Astrocyte (in vitro differentiated cells and primary cell): ENCODE measurements at regions not wholly inside any gene's neighbourhood (a gene's known extent, or its start where the extent isn't known, plus 50 kb on each side); places are given as distances from the start of the nearest gene placed in this dataset.
"Not testable (repeated sequence)": the region's sequence is repeated elsewhere in the genome, so short reads cannot be mapped to it uniquely, and the experiment has no call there.

Source experiments
- DNase-seq: peaks from one replicate; pipeline ENCODE4 v3.0.0-alpha.2; 2010; ENCODE audit warnings: low read depth
- FAIRE-seq: peaks from 2 replicates; lab custom pipeline; 2011; peaks lifted over from hg19 to GRCh38; lab: Jason Lieb, UNC
- H2AFZ ChIP-seq: 2 replicates; pipeline ENCODE4 v1.6.0; 2012; ENCODE audit warnings: low read depth, low read length, inconsistent platforms
- H3K27ac ChIP-seq: 2 replicates; pipeline ENCODE4 v1.5.1; 2011; ENCODE audit warnings: low read depth, low read length, inconsistent platforms
- H3K27me3 ChIP-seq: 2 replicates; pipeline ENCODE4 v1.6.0; 2011; ENCODE audit warnings: low read length, inconsistent platforms; ENCODE audit not compliant: insufficient read depth
- H3K36me3 ChIP-seq: 2 replicates; pipeline ENCODE4 v1.5.1; 2011; ENCODE audit warnings: low read length, inconsistent platforms; ENCODE audit not compliant: insufficient read depth
- H3K4me1 ChIP-seq: 2 replicates; pipeline ENCODE4 v1.5.1; 2011; ENCODE audit warnings: low read length, inconsistent platforms; ENCODE audit not compliant: insufficient read depth
- H3K4me2 ChIP-seq: 2 replicates; pipeline ENCODE4 v1.6.0; 2012; ENCODE audit warnings: low read length, inconsistent platforms
- H3K4me3 ChIP-seq: 2 replicates; pipeline ENCODE4 v1.5.1; 2011; ENCODE audit warnings: low read depth, mild to moderate bottlenecking, low read length, inconsistent platforms; ENCODE audit not compliant: insufficient read depth
- H3K79me2 ChIP-seq: 2 replicates; pipeline ENCODE4 v1.6.0; 2012; ENCODE audit warnings: mild to moderate bottlenecking, low read length, inconsistent platforms; ENCODE audit not compliant: insufficient read depth
- H3K9ac ChIP-seq: 2 replicates; pipeline ENCODE4 v1.6.0; 2012; ENCODE audit warnings: mild to moderate bottlenecking, low read length, inconsistent platforms
- H3K9me3 ChIP-seq: 2 replicates; pipeline ENCODE4 v1.5.1; 2012; ENCODE audit warnings: low read depth, mild to moderate bottlenecking, low read length, inconsistent platforms; ENCODE audit not compliant: insufficient read depth
- H4K20me1 ChIP-seq: 2 replicates; pipeline ENCODE4 v1.6.0; 2012; ENCODE audit warnings: low read length, inconsistent platforms; ENCODE audit not compliant: insufficient read depth
- H3K27ac Mint-ChIP-seq: one replicate; pipeline ENCODE4 v1.8.0; 2021; ENCODE audit warnings: mild to moderate bottlenecking, mixed read lengths; ENCODE audit not compliant: unreplicated experiment
- H3K27me3 Mint-ChIP-seq: one replicate; pipeline ENCODE4 v1.8.0; 2021; ENCODE audit warnings: low read depth, mixed read lengths; ENCODE audit not compliant: unreplicated experiment
- H3K36me3 Mint-ChIP-seq: one replicate; pipeline ENCODE4 v1.8.0; 2021; ENCODE audit warnings: low read depth, mixed read lengths; ENCODE audit not compliant: unreplicated experiment
- H3K4me1 Mint-ChIP-seq: one replicate; pipeline ENCODE4 v1.8.0; 2021; ENCODE audit warnings: low read depth, mixed read lengths; ENCODE audit not compliant: unreplicated experiment
- H3K4me3 Mint-ChIP-seq: one replicate; pipeline ENCODE4 v1.8.0; 2021; ENCODE audit warnings: mild to moderate bottlenecking, moderate library complexity, mixed read lengths; ENCODE audit not compliant: unreplicated experiment
- H3K9me3 Mint-ChIP-seq: one replicate; pipeline ENCODE4 v1.8.0; 2021; ENCODE audit warnings: mild to moderate bottlenecking, mixed read lengths; ENCODE audit not compliant: unreplicated experiment
- EZH2 ChIP-seq: IDR thresholded peaks from 2 replicates; pipeline ENCODE4 v1.6.1; 2012; ENCODE audit warnings: mild to moderate bottlenecking, low read length, inconsistent platforms; ENCODE audit not compliant: insufficient read depth
- TF ChIP-seq, protein P1 (sequence below): IDR thresholded peaks from 2 replicates; pipeline ENCODE4 v1.5.1; 2011; ENCODE audit warnings: low read depth, mild to moderate bottlenecking, inconsistent platforms, low read length, moderate library complexity; ENCODE audit not compliant: insufficient read depth

DNA sequence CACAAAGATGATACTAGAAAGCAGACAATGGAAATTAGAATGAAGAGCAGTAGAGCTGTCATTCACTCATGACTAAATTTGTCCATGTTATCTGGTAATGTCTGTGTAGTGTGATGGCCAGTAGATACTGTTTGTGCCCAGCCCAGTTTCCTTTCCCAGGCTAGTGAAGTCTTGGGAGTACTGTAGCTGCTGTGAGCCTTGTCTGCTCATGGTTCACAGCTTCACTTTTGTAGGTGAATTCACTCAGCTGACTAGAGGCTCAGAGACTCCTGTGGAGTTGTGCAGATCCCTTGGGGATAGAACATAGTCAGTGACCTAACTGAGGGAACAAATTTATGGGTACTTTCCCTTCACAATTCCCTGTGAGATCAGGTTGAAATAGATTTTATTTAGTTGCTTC is 572.5 kb downstream of the ARL4A start:
- Mint-ChIP-seq H3K4me3 (no peak overlapping the region), H3K9me3 (no peaks in the 10 kb centered on the region), H3K36me3 (no peaks in the 10 kb centered on the region), H3K27me3 (no peaks in the 10 kb centered on the region), H3K4me1 (peaks cover 9% of the 10 kb centered on the region), H3K27ac (no peak overlapping the region)
- H3K79me2 ChIP-seq: no peaks in the 10 kb centered on the region
- H3K4me1 ChIP-seq: no peaks in the 10 kb centered on the region
- H3K4me3 ChIP-seq: no peak overlapping the region
- H3K4me2 ChIP-seq: no peak overlapping the region
- H3K27me3 ChIP-seq: no peaks in the 10 kb centered on the region
- no peaks in the 10 kb centered on the region for H3K36me3 ChIP-seq
- no peak overlapping the region for H2AFZ ChIP-seq
- no peaks in the 10 kb centered on the region for H4K20me1 ChIP-seq
- no peaks in the 10 kb centered on the region for H3K9me3 ChIP-seq
- no peak overlapping the region for H3K9ac ChIP-seq
- DNase-seq (no peak), FAIRE-seq (no peak)
- TF ChIP-seq, protein P1, sequence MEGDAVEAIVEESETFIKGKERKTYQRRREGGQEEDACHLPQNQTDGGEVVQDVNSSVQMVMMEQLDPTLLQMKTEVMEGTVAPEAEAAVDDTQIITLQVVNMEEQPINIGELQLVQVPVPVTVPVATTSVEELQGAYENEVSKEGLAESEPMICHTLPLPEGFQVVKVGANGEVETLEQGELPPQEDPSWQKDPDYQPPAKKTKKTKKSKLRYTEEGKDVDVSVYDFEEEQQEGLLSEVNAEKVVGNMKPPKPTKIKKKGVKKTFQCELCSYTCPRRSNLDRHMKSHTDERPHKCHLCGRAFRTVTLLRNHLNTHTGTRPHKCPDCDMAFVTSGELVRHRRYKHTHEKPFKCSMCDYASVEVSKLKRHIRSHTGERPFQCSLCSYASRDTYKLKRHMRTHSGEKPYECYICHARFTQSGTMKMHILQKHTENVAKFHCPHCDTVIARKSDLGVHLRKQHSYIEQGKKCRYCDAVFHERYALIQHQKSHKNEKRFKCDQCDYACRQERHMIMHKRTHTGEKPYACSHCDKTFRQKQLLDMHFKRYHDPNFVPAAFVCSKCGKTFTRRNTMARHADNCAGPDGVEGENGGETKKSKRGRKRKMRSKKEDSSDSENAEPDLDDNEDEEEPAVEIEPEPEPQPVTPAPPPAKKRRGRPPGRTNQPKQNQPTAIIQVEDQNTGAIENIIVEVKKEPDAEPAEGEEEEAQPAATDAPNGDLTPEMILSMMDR: no peak
- no peak for TF ChIP-seq EZH2
- no peak overlapping the region for H3K27ac ChIP-seq

DNA sequence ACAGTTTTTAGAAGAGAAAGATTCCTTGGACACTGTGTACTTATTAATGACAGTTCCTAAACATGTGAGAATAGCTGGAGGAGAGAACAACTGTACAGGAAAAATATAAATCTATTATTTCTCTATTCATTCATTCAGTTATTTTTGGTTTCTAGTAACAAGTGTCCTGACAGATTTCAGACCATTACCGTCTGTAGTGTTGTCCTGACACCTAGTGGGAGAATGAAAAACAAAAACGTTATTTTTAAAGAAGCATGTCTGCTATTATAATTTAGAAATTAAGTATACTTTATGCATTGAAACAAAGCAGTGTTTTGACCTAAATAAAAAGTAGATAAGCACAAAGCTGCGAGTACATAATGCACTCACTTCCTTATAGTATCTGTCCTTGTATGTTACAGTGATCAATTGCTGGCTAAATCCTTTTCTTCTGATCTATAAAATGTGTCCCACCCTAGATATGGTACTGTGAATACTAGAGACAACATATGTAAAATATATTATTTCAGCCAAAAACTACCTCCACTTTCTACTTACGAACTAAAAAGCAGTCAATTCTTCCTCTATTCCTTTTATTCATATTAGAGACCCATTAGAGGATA is 575.6 kb downstream of the ARL4A start:
- no peak overlapping the region for H3K9ac ChIP-seq
- no peaks in the 10 kb centered on the region for H3K9me3 Mint-ChIP-seq
- DNase-seq (peak; percentile 24), FAIRE-seq (no peak)
- no peaks in the 10 kb centered on the region for H3K36me3 Mint-ChIP-seq
- H3K27me3 Mint-ChIP-seq: no peaks in the 10 kb centered on the region
- H3K27me3 ChIP-seq: no peaks in the 10 kb centered on the region
- H3K4me3 Mint-ChIP-seq: no peak overlapping the region
- no peak overlapping the region for H3K27ac ChIP-seq
- H3K9me3 ChIP-seq: no peaks in the 10 kb centered on the region
- no peak overlapping the region for H2AFZ ChIP-seq
- no peaks in the 10 kb centered on the region for H3K36me3 ChIP-seq
- TF ChIP-seq, protein P1: peak; percentile 39
- no peak for TF ChIP-seq EZH2
- H3K4me1 ChIP-seq: no peaks in the 10 kb centered on the region
- no peak overlapping the region for H3K4me3 ChIP-seq
- H3K79me2 ChIP-seq: no peaks in the 10 kb centered on the region
- no peaks in the 10 kb centered on the region for H4K20me1 ChIP-seq
- no peak overlapping the region for H3K4me2 ChIP-seq
- peaks cover 9% of the 10 kb centered on the region for H3K4me1 Mint-ChIP-seq
- H3K27ac Mint-ChIP-seq: no peak overlapping the region

DNA sequence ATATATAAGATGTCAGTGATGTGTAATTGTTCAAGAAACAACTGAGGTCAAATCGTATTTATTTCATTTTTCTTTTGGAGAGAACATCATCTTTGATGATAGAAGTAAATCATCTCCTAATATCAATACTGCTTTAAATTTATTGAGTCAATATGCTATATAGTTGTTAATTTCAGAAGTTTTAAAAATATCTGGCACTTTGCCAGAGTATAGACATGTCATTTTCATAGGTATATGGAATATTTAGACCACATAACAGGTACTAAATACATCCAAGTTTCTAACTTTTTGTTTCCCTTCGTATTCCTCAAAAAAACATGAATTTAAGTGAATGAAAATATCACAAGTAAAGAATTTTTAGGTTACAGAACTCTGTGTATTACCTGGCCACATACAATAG is 577.8 kb downstream of the ARL4A start:
- no peaks in the 10 kb centered on the region for H3K4me1 ChIP-seq
- H3K9me3 ChIP-seq: no peaks in the 10 kb centered on the region
- Mint-ChIP-seq H3K36me3 (no peaks in the 10 kb centered on the region), H3K27me3 (no peaks in the 10 kb centered on the region), H3K4me3 (no peak overlapping the region), H3K9me3 (no peaks in the 10 kb centered on the region), H3K27ac (no peak overlapping the region), H3K4me1 (peaks cover 6% of the 10 kb centered on the region)
- no peaks in the 10 kb centered on the region for H3K36me3 ChIP-seq
- no peak overlapping the region for H3K4me3 ChIP-seq
- no peak overlapping the region for H2AFZ ChIP-seq
- H4K20me1 ChIP-seq: no peaks in the 10 kb centered on the region
- DNase-seq (no peak), FAIRE-seq (no peak)
- TF ChIP-seq, protein P1: no peak
- no peak for TF ChIP-seq EZH2
- no peak overlapping the region for H3K4me2 ChIP-seq
- H3K27me3 ChIP-seq: no peaks in the 10 kb centered on the region
- no peak overlapping the region for H3K9ac ChIP-seq
- H3K27ac ChIP-seq: no peak overlapping the region
- no peaks in the 10 kb centered on the region for H3K79me2 ChIP-seq

DNA sequence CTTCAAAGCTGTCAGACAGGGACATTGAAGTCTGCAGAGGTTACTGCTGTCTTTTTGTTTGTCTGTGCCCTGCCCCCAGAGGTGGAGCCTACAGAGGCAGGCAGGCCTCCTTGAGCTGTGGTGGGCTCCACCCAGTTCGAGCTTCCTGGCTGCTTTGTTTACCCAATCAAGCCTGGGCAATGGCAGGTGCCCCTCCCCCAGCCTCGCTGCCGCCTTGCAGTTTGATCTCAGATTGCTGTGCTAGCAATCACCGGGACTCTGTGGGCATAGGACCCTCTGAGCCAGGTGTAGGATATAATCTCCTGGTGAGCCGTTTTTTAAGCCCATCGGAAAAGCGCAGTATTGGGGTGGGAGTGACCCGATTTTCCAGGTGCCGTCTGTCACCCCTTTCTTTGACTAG is 586.8 kb downstream of the ARL4A start:
- H3K4me1 Mint-ChIP-seq, H3K9me3 Mint-ChIP-seq: not testable (repeated sequence)

More for the DNA sequence above, 586.8 kb downstream of the ARL4A start:
- H3K27me3 ChIP-seq, H3K4me3 Mint-ChIP-seq, H3K27ac Mint-ChIP-seq, H3K4me1 ChIP-seq, H4K20me1 ChIP-seq, H3K36me3 Mint-ChIP-seq, H2AFZ ChIP-seq, DNase-seq, H3K4me2 ChIP-seq, H3K4me3 ChIP-seq, H3K36me3 ChIP-seq, FAIRE-seq, H3K27me3 Mint-ChIP-seq, H3K27ac ChIP-seq, H3K79me2 ChIP-seq, H3K9ac ChIP-seq, H3K9me3 ChIP-seq: not testable (repeated sequence)
